IMR-90 (cell line): ENCODE measurements at regions not wholly inside any gene's neighbourhood (a gene's known extent, or its start where the extent isn't known, plus 50 kb on each side); places are given as distances from the start of the nearest gene placed in this dataset.

Experiments
- ATAC-seq: fragments of 200-7000 bp; cut with Tn5 transposase; 2 replicates; pipeline ENCODE4 v1.9.1; 2020; ENCODE audit warnings: low read depth, mild to moderate bottlenecking, moderate library complexity
- BruUV-seq: library from RNA; stranded (reverse); fragments of 400-500 nt; replicated peaks from 2 replicates; lab custom pipeline; 2021; lab: Mats Ljungman, UMichigan
- CTCF ChIA-PET: fragments of 300-600 bp; formaldehyde crosslinking; extraction: SDS; loops from one replicate; lab custom pipeline; 2021; ENCODE audit warnings: antibody characterized with exemption; lab: Yijun Ruan, JAX
- POLR2A ChIA-PET: fragments of 300-600 bp; sonication (Branson Sonifier 250); formaldehyde crosslinking; loops from one replicate; lab custom pipeline; 2022; ENCODE audit warnings: antibody characterized with exemption; ENCODE audit not compliant: unreplicated experiment; lab: Charles Lee
- DNase-seq: peaks from one replicate; pipeline ENCODE4 v3.0.0; 2013
- H2AFZ ChIP-seq: replicated peaks from 2 replicates; pipeline ENCODE3; 2013; ENCODE audit warnings: low read length, mild to moderate bottlenecking; ENCODE audit not compliant: poor library complexity
- H2AK5ac ChIP-seq: 2 replicates; pipeline ENCODE4 v1.6.1; 2013; ENCODE audit warnings: low read depth, low read length, inconsistent platforms
- H2AK9ac ChIP-seq: replicated peaks from 2 replicates; pipeline ENCODE3; 2013; ENCODE audit warnings: mild to moderate bottlenecking, low read depth, low read length, moderate library complexity; ENCODE audit not compliant: poor library complexity
- H2BK120ac ChIP-seq: 2 replicates; pipeline ENCODE4 v1.6.1; 2013; ENCODE audit warnings: low read depth, low read length, inconsistent platforms
- H2BK15ac ChIP-seq: 3 replicates; pipeline ENCODE4 v1.6.1; 2013; ENCODE audit warnings: low read depth, low read length, inconsistent platforms
- H2BK20ac ChIP-seq: 2 replicates; pipeline ENCODE4 v1.6.1; 2013; ENCODE audit warnings: low read depth, mild to moderate bottlenecking, inconsistent platforms, low read length, moderate library complexity
- H2BK5ac ChIP-seq: 2 replicates; pipeline ENCODE4 v1.6.1; 2013; ENCODE audit warnings: mild to moderate bottlenecking, low read depth, low read length, inconsistent platforms; ENCODE audit not compliant: poor library complexity, severe bottlenecking
- H3K14ac ChIP-seq: replicated peaks from 2 replicates; pipeline ENCODE4 v1.6.1; 2013; ENCODE audit warnings: low read depth, low read length, inconsistent platforms
- H3K18ac ChIP-seq: 2 replicates; pipeline ENCODE4 v1.6.1; 2013; ENCODE audit warnings: low read depth, low read length, control low read depth
- H3K23ac ChIP-seq: 2 replicates; pipeline ENCODE4 v1.6.1; 2013; ENCODE audit warnings: low read depth, low read length, inconsistent platforms
- H3K27ac ChIP-seq: 2 replicates; pipeline ENCODE4 v1.5.1; 2013; ENCODE audit warnings: mild to moderate bottlenecking, control low read depth, low read length; ENCODE audit not compliant: insufficient read depth
- H3K27me3 ChIP-seq: 2 replicates; pipeline ENCODE4 v1.6.1; 2013; ENCODE audit warnings: low read length; ENCODE audit not compliant: control insufficient read depth, insufficient read depth
- H3K36me3 ChIP-seq: 2 replicates; pipeline ENCODE4 v1.6.1; 2013; ENCODE audit warnings: low read length, mixed read lengths; ENCODE audit not compliant: control insufficient read depth, insufficient read depth
- H3K4ac ChIP-seq: 2 replicates; pipeline ENCODE4 v1.6.1; 2013; ENCODE audit warnings: low read depth, low read length, inconsistent platforms
- H3K4me1 ChIP-seq: 2 replicates; pipeline ENCODE4 v1.6.1; 2013; ENCODE audit warnings: low read length, mixed read lengths; ENCODE audit not compliant: control insufficient read depth, insufficient read depth
- H3K4me2 ChIP-seq: 2 replicates; pipeline ENCODE4 v1.6.1; 2013; ENCODE audit warnings: low read depth, mild to moderate bottlenecking, control low read depth, low read length, moderate library complexity
- H3K4me3 ChIP-seq: 2 replicates; pipeline ENCODE4 v1.5.1; 2013; ENCODE audit warnings: low read depth, mild to moderate bottlenecking, control low read depth, low read length, moderate library complexity; ENCODE audit not compliant: insufficient read depth
- H3K56ac ChIP-seq: 2 replicates; pipeline ENCODE4 v1.6.1; 2013; ENCODE audit warnings: low read length, inconsistent platforms; ENCODE audit not compliant: insufficient read depth; ENCODE audit errors: extremely low read depth
- H3K79me1 ChIP-seq, 2 experiments: 2 replicates each; pipeline ENCODE4 v1.6.1; 2013; ENCODE audit warnings: low read length in 2 of 2, inconsistent platforms in 1 of 2, low read depth in 1 of 2
- H3K9ac ChIP-seq: 2 replicates; pipeline ENCODE4 v1.6.1; 2013; ENCODE audit warnings: low read depth, low read length, control low read depth
- H3K9me1 ChIP-seq: 2 replicates; pipeline ENCODE4 v1.6.1; 2013; ENCODE audit warnings: low read length, inconsistent platforms; ENCODE audit not compliant: insufficient read depth
- H3K9me3 ChIP-seq: 2 replicates; pipeline ENCODE4 v1.6.1; 2013; ENCODE audit warnings: low read length; ENCODE audit not compliant: control insufficient read depth, insufficient read depth
- H4K20me1 ChIP-seq: 2 replicates; pipeline ENCODE4 v1.6.1; 2013; ENCODE audit warnings: low read length, inconsistent platforms; ENCODE audit not compliant: insufficient read depth
- H4K5ac ChIP-seq: 2 replicates; pipeline ENCODE4 v1.6.1; 2013; ENCODE audit warnings: mild to moderate bottlenecking, low read depth, low read length, control low read depth
- H4K8ac ChIP-seq, 2 experiments: 2 replicates each; pipeline ENCODE4 v1.6.1; 2013; ENCODE audit warnings: low read depth in 2 of 2, low read length in 2 of 2, control low read depth in 1 of 2, inconsistent platforms in 1 of 2
- H4K91ac ChIP-seq: 2 replicates; pipeline ENCODE4 v1.6.1; 2013; ENCODE audit warnings: low read depth, low read length, inconsistent platforms; ENCODE audit not compliant: insufficient read depth
- BHLHE40 ChIP-seq: fragments of 150-350 bp; IDR thresholded peaks from 2 replicates; pipeline ENCODE4 v1.6.1; 2016; ENCODE audit warnings: mild to moderate bottlenecking, low read depth, low read length
- CEBPB ChIP-seq: IDR thresholded peaks from 2 replicates; pipeline ENCODE4 v1.6.1; 2012; ENCODE audit warnings: low read depth, low read length, improper control_type of control experiment
- CHD1 ChIP-seq: IDR thresholded peaks from 2 replicates; pipeline ENCODE4 v1.6.1; 2012; ENCODE audit warnings: low read depth, low read length, improper control_type of control experiment
- FOS ChIP-seq: fragments of 150-350 bp; IDR thresholded peaks from 2 replicates; pipeline ENCODE4 v1.6.1; 2016; ENCODE audit warnings: low read depth, low read length
- MAFK ChIP-seq: IDR thresholded peaks from 2 replicates; pipeline ENCODE4 v1.6.1; 2012; ENCODE audit warnings: low read depth, low read length, improper control_type of control experiment
- MAZ ChIP-seq: IDR thresholded peaks from 2 replicates; pipeline ENCODE4 v1.6.1; 2012; ENCODE audit warnings: low read depth, mild to moderate bottlenecking, low read length, improper control_type of control experiment, moderate library complexity, borderline replicate concordance
- MXI1 ChIP-seq: IDR thresholded peaks from 2 replicates; pipeline ENCODE4 v1.6.1; 2012; ENCODE audit warnings: low read depth, mild to moderate bottlenecking, low read length, moderate library complexity, borderline replicate concordance
- NFE2L2 ChIP-seq: fragments of 150-350 bp; IDR thresholded peaks from 2 replicates; pipeline ENCODE4 v1.6.1; 2016; ENCODE audit warnings: low read depth, mild to moderate bottlenecking, low read length
- POLR2A ChIP-seq: IDR thresholded peaks from 2 replicates; pipeline ENCODE4 v1.6.1; 2012; ENCODE audit warnings: mild to moderate bottlenecking, low read depth, low read length
- RAD21 ChIP-seq: IDR thresholded peaks from 2 replicates; pipeline ENCODE4 v1.6.1; 2012; ENCODE audit warnings: low read length, improper control_type of control experiment
- RCOR1 ChIP-seq: IDR thresholded peaks from 2 replicates; pipeline ENCODE4 v1.6.1; 2012; ENCODE audit warnings: mild to moderate bottlenecking, low read length, improper control_type of control experiment; ENCODE audit not compliant: insufficient replicate concordance
- RFX5 ChIP-seq: IDR thresholded peaks from 2 replicates; pipeline ENCODE4 v1.8.0; 2012; ENCODE audit warnings: low read depth, mild to moderate bottlenecking, low read length, moderate library complexity
- SMC3 ChIP-seq: fragments of 150-350 bp; IDR thresholded peaks from 2 replicates; pipeline ENCODE4 v1.6.1; 2016; ENCODE audit warnings: low read depth, mild to moderate bottlenecking, antibody characterized with exemption, low read length, moderate library complexity
- whole genome bisulfite sequencing, 2 experiments: methylation state at CpG; one replicate each; pipeline versions ENCODE4 v1.1.5 to v1.1.7; 2013; ENCODE audit warnings: missing lambda C conversion rate in 2 of 2; ENCODE audit not compliant: insufficient read length in 1 of 2; ENCODE audit errors: extremely low coverage in 2 of 2; 5-methylcytosine and 5-hydroxymethylcytosine counted together
- dilution Hi-C: fragments of 300-500 bp; cut with HindIII; formaldehyde crosslinking; loops from one replicate; pipeline ENCODE4 v1.14.3; 2018; ENCODE audit warnings: low sequenced_read_pairs; ENCODE audit not compliant: unreplicated experiment
- in situ Hi-C: fragments of 300-500 bp; cut with MboI; formaldehyde crosslinking; loops from 3 replicates; pipeline ENCODE4 v1.14.3; 2019; ENCODE audit warnings: low sequenced_read_pairs, inconsistent platforms, mixed read lengths
- intact Hi-C: fragments of 100-400 bp; cut with micrococcal nuclease; formaldehyde crosslinking; loops from 2 replicates; pipeline ENCODE4 v1.10.0; 2022
- TF ChIP-seq, protein P1 (sequence below): fragments of 150-350 bp; IDR thresholded peaks from 2 replicates; pipeline ENCODE4 v1.6.1; 2016; ENCODE audit warnings: low read depth, mild to moderate bottlenecking, low read length, moderate library complexity, borderline replicate concordance
- TF ChIP-seq, protein P2 (sequence below): fragments of 150-350 bp; IDR thresholded peaks from 2 replicates; pipeline ENCODE4 v1.6.1; 2017; ENCODE audit warnings: mild to moderate bottlenecking, antibody characterized with exemption, low read length, low read depth
- TF ChIP-seq, protein P3 (sequence below): conservative IDR thresholded peaks from 2 replicates; pipeline ENCODE4 v1.5.1; 2012; ENCODE audit warnings: mild to moderate bottlenecking, low read depth, low read length, improper control_type of control experiment

DNA sequence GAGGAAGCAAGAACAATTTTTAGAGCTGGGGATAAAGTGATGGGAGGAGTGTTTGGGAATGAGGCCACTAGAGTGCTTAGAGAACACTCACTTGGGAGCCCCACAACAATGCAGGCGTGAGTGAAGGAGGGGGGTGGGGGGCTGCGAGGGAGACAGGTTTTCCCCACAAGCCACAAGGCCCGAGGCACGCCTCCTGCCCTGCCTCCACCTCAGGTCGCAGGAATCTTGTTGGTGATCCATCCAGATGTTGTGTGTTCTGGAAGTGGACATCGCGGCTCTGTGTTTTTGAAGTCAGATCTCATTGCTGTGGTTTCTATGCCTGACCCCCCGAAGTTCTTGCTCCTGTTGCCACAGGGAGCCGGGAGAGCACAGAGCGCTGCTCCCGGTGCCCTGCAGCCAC, 178.0 kb upstream of the BMPER start:
- Histone ChIP-seq H3K27me3 (peaks cover 9% of the 10 kb centered on the region; the same call in 1 of the 2 replicates), H2BK120ac (no peak overlapping the region), H3K36me3 (no peaks in the 10 kb centered on the region), H2BK5ac (no peak overlapping the region), H2AK5ac (no peak overlapping the region), H3K4me1 (peaks cover 5% of the 10 kb centered on the region), H3K18ac (no peak overlapping the region), H2AK9ac (no peak overlapping the region), H4K8ac (no peak overlapping the region), H4K20me1 (no peaks in the 10 kb centered on the region), H2BK20ac (no peak overlapping the region), H3K9me1 (no peaks in the 10 kb centered on the region; the same call in 1 of the 2 replicates), H4K5ac (no peak overlapping the region), H3K9ac (no peak overlapping the region), H3K4me3 (no peak overlapping the region), H3K4ac (no peak overlapping the region), H3K79me1 (no peaks in the 10 kb centered on the region), H3K56ac (no peak overlapping the region), H3K4me2 (no peak overlapping the region), H3K9me3 (no peaks in the 10 kb centered on the region), H2BK15ac (no peak overlapping the region), H3K14ac (no peak overlapping the region), H3K23ac (no peak overlapping the region), H3K27ac (no peak overlapping the region), H4K91ac (no peak overlapping the region), H2AFZ (no peak overlapping the region)
- dilution Hi-C loops = no loop called here
- BruUV-seq = no TSS peak
- DNase-seq (no peak), ATAC-seq (no peak)
- in situ Hi-C loops = no loop called here
- ChIA-PET CTCF (no interaction called here), POLR2A (no interaction called here)
- intact Hi-C loops = no loop called here
- WGBS, 2 experiments = 57% methylated on average over 2 of the region's 11 CpGs; no CpG with 5 or more reads in 1 of the 2 experiments
- TF ChIP-seq FOS (no peak), POLR2A (no peak), CEBPB (no peak), MAZ (no peak), RFX5 (no peak), MXI1 (no peak), MAFK (no peak), RAD21 (no peak), CHD1 (no peak), NFE2L2 (no peak), SMC3 (no peak), RCOR1 (no peak), BHLHE40 (no peak)
- TF ChIP-seq, protein P1, sequence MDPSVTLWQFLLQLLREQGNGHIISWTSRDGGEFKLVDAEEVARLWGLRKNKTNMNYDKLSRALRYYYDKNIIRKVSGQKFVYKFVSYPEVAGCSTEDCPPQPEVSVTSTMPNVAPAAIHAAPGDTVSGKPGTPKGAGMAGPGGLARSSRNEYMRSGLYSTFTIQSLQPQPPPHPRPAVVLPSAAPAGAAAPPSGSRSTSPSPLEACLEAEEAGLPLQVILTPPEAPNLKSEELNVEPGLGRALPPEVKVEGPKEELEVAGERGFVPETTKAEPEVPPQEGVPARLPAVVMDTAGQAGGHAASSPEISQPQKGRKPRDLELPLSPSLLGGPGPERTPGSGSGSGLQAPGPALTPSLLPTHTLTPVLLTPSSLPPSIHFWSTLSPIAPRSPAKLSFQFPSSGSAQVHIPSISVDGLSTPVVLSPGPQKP = no peak
- TF ChIP-seq, protein P2, sequence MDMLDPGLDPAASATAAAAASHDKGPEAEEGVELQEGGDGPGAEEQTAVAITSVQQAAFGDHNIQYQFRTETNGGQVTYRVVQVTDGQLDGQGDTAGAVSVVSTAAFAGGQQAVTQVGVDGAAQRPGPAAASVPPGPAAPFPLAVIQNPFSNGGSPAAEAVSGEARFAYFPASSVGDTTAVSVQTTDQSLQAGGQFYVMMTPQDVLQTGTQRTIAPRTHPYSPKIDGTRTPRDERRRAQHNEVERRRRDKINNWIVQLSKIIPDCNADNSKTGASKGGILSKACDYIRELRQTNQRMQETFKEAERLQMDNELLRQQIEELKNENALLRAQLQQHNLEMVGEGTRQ = no peak
- TF ChIP-seq, protein P3, sequence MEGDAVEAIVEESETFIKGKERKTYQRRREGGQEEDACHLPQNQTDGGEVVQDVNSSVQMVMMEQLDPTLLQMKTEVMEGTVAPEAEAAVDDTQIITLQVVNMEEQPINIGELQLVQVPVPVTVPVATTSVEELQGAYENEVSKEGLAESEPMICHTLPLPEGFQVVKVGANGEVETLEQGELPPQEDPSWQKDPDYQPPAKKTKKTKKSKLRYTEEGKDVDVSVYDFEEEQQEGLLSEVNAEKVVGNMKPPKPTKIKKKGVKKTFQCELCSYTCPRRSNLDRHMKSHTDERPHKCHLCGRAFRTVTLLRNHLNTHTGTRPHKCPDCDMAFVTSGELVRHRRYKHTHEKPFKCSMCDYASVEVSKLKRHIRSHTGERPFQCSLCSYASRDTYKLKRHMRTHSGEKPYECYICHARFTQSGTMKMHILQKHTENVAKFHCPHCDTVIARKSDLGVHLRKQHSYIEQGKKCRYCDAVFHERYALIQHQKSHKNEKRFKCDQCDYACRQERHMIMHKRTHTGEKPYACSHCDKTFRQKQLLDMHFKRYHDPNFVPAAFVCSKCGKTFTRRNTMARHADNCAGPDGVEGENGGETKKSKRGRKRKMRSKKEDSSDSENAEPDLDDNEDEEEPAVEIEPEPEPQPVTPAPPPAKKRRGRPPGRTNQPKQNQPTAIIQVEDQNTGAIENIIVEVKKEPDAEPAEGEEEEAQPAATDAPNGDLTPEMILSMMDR = no peak
